Fibroblast of villous mesenchyme (primary cell): ENCODE measurements at regions not wholly inside any gene's neighbourhood (a gene's known extent, or its start where the extent isn't known, plus 50 kb on each side); places are given as distances from the start of the nearest gene placed in this dataset.

Experiments
- DNase-seq: peaks from one replicate; pipeline ENCODE4 v3.0.0-alpha.2; 2010; ENCODE audit warnings: low read depth
- H3K4me3 ChIP-seq: 2 replicates; pipeline ENCODE4 v1.5.1; 2011; ENCODE audit warnings: low read depth, mild to moderate bottlenecking, low read length
- CTCF ChIP-seq: IDR thresholded peaks from 2 replicates; pipeline ENCODE4 v1.5.1; 2012; ENCODE audit warnings: low read depth, mild to moderate bottlenecking, low read length; ENCODE audit not compliant: insufficient read depth

GRCh38 chr20:55155360-55155759 is 680.0 kb downstream of the DOK5 start:
- TF ChIP-seq CTCF: no peak
- H3K4me3 ChIP-seq: no peak overlapping the region
- DNase-seq: no peak

GRCh38 chr20:55153001-55153645 is 677.7 kb downstream of the DOK5 start:
- H3K4me3 ChIP-seq: no peak overlapping the region
- no peak for DNase-seq
- TF ChIP-seq CTCF: no peak

GRCh38 chr20:55151171-55151570 is 675.8 kb downstream of the DOK5 start:
- H3K4me3 ChIP-seq: no peak overlapping the region
- DNase-seq: no peak
- no peak for TF ChIP-seq CTCF

- H3K4me3 ChIP-seq: no peak overlapping the region
- DNase-seq: no peak
- TF ChIP-seq CTCF: no peak
Observed at GRCh38 chr20:55143601-55144000, 668.2 kb downstream of the DOK5 start.

- no peak for DNase-seq
- no peak overlapping the region for H3K4me3 ChIP-seq
- no peak for TF ChIP-seq CTCF
Observed at GRCh38 chr20:55142932-55143331, 667.5 kb downstream of the DOK5 start.

- no peak for DNase-seq
- no peak for TF ChIP-seq CTCF
Observed at GRCh38 chr20:55140631-55141030, 665.2 kb downstream of the DOK5 start.

GRCh38 chr20:55139173-55139765 is 663.9 kb downstream of the DOK5 start:
- DNase-seq: no peak
- no peak for TF ChIP-seq CTCF
- no peak overlapping the region for H3K4me3 ChIP-seq

More at GRCh38 chr20:55140631-55141030, 665.2 kb downstream of the DOK5 start:
- no peak overlapping the region for H3K4me3 ChIP-seq
